Stimulated activated CD4-positive, alpha-beta T cell treated with anti-CD3 and anti-CD28 coated beads, Interleukin-4, amount 100 ng/mL, for 4 hours (primary cell): ENCODE measurements at regions not wholly inside any gene's neighbourhood (a gene's known extent, or its start where the extent isn't known, plus 50 kb on each side); places are given as distances from the start of the nearest gene placed in this dataset.

Experiments used
- DNase-seq, 2 experiments: peaks; one replicate each; pipeline ENCODE4 v3.0.0-alpha.2; 2020

DNA sequence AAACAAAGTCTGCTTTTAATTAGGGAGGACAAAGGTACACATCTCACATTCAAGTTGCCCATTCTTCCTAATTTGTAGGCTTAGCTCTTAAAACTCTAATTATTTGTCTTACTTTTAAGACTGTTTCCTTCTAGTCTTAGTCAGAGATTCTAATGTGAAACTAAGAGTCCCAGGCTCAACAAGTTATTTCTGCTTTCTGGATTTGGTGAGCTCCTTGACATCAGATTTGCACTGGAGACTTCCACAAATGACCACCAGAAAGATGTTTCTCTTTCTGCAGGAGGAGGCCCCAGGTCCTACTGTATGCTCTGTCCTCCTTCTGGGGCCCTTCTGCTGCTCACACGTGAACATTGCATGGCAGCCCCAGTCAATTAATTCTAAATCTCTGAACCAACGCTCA is 194.2 kb upstream of the JUN start:
- no peak for DNase-seq

GRCh38 chr1:58979086-58979485 is 195.2 kb upstream of the JUN start:
- DNase-seq, result no peak

- no peak for DNase-seq
These were observed 195.8 kb upstream of the JUN start for GRCh38 chr1:58979677-58980076.

GRCh38 chr1:58981392-58981791 is 197.5 kb upstream of the JUN start:
- DNase-seq, result no peak

GRCh38 chr1:58982259-58982998 is 198.6 kb upstream of the JUN start:
- DNase-seq, result no peak

GRCh38 chr1:58983162-58983561 is 199.3 kb upstream of the JUN start:
- DNase-seq, result no peak

- DNase-seq, result no peak
These were observed 199.9 kb upstream of the JUN start for GRCh38 chr1:58983633-58984245.

DNA sequence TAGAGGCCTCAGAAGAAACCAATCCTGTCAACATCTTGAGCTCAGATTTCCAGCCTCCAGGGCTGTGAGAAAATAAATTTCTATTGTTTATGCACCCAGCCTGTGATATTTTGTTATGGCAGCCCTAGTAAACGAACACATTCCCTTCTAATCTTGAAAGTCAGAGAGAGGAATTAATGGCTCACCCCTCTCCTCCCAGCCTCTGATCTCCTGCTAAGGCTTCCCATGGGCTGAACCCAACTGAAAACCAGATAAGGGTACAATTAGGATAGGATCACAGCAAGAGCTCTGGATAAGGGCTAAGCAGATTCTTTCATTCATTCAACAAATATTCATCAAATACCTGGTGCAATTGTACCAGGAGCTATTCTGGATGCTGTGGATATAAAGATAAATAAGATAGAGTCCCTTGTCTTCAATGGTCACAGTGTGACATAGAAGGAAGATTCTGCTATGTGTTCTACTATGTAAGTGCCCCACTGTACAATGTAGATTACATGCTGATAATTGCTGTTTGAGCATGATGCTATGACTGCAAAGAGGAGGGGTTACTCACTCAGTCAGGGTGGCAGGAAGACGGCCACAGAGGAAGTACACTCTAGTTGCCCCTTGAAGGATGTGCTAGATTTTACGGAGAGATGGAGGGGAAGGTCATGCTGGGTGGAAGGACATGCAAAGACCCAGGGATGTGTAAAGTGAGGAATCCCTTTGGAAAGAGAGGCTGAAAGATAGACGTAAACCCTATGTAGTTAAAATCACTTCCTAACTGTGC is 203.3 kb upstream of the JUN start:
- DNase-seq, result no peak

- no peak for DNase-seq
These were observed 204.9 kb upstream of the JUN start for GRCh38 chr1:58988752-58989151.

- DNase-seq, result no peak
These were observed 206.0 kb upstream of the JUN start for GRCh38 chr1:58989845-58990244.

DNA sequence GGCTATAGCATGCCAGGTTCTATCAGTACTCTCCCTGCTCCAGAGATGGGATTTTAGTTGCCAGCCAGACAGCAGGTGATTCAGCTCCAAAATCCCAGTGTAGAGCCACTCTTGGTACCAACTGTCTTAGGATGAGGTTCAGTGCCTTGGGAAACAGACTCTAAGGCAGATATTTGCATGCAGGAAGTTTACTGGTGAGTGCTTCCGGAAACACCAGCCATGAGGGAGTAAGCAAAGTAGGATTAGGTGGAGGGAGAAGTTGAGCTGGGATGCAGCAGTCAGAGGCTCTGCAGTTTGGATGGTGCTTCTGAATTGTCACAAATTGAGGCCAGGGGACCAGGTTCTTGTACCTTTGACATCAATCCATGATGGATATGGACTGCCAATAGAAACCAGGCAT is 207.5 kb upstream of the JUN start:
- DNase-seq, result no peak

DNA sequence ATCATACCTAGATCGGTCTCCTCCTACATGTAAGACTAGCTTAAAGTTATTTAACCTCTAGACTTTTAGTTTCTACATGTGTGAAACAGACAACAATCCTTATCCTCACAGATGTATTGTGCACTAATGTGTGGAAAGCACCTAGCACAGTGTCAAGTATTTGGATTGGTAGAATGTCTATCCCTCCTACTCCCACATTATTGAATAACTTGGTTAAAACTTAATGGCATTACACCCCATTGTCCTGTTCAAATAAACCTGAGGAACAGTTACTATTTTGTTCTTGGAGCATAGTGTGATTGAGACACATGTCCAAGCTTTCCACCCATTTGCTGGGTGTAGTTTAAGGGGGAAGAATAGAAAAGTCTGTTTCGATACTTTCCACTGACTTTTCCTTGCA is 208.8 kb upstream of the JUN start:
- no peak for DNase-seq

- no peak for DNase-seq
These were observed 209.6 kb upstream of the JUN start for GRCh38 chr1:58993403-58993802.

DNA sequence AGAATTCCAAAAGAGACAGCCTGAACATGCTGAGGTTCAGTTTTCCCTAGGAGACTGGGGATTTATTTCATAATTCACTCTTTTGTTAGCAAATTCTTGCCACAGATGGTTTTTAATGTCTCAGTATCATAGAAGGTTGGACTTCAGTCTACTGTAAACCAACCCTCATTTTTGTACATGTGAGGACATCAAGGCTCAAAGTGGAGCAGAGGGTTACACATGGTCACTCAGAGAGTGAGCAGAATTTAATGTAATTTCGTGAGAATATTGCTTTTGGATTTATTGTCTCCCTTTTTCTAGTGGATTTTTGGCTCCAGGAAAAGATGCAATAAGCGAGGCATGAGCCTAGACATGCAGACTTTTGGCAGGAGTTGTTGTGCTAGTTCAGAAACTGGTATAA is 210.8 kb upstream of the JUN start:
- no peak for DNase-seq

- no peak for DNase-seq
These were observed 212.7 kb upstream of the JUN start for GRCh38 chr1:58996341-58997059.

DNA sequence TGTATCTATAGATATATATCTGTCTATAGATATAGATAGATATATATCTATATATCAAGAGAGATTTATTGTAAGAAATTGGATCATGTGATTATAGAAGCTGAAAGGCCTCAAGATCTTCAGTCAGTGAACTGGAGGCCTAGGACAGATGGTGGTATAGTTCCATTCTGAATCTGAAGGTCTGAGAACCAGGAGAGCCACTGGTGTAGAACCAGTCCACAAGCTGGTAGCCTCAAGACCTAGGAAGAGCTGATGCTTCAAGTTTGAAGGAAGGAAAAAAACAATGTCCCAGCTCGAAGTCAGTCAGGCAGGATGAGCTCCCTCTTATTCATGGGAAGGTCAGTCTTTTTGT is 213.2 kb upstream of the JUN start:
- DNase-seq, result no peak

DNA sequence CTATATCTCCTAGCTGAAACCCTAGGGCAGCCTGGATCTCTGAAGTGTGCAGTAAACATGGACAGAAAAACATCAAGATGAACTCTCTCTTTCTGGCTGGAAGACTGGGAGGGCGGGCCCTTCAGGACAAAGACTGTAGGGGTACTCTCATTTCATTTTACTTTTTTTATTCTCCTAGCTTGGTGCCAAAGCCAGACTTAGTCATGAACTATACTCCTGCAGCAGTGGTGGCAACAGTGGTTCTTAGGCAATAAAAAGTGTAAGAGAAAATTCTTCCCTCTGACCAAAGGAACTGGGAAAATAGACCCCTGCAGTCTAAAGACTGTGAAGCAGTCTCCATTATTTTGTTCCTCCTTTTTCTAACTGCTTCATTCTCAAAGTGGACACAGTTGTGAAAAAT is 213.8 kb upstream of the JUN start:
- DNase-seq, result no peak

DNA sequence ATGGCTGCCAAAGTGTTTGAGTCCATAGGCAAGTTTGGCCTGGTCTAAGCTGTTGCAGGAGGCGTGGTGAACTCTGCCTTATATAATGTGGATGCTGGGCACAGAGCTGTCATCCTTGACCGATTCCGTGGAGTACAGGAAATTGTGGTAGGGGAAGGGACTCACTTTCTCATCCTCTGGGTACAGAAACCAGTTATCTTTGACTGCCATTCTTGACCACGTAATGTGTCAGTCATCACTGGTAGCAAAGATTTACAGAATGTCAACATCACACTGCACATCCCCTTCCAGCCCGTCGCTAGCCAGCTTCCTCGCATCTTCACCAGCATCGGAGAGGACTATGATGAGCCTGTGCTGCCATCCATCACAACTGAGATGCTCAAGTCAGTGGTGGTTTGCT is 215.8 kb upstream of the JUN start:
- no peak for DNase-seq

DNA sequence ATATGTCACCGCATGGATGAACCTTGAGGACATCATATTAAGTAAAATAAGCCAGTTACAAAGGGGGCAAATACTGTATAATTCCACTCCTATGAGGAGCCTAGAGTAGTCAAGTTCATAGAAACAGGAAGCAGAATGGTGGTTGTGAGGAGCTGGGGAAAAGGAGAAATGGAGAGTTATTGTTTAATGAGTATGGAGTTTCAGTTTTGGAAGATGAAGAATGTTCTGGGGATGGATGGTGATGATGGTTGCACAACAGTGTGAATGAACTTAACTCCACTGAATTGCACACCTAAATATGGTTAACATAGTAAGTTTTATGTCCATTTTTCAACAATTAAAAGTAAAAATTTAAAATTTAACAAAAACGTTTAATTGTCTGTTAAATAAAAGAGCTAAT is 220.9 kb upstream of the JUN start:
- no peak for DNase-seq

GRCh38 chr1:59005491-59006288 is 221.8 kb upstream of the JUN start:
- no peak for DNase-seq

DNA sequence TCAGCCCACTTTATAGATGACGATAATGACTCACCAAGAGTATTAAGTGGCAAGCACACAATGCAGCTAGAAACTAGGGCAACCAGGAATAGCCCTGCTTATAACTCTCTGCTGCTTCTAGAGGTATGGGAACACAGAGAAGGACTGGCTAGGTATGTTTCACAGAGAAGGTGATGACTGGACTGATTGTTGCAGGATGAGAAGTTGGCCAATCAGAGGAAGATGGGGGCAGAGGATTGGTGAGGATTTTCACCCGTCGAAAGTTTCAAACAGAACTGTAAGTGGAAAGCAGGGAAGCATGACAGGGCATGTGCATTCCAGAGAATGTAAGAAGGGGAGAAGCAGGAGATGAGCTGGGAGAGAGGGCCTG is 222.4 kb upstream of the JUN start:
- no peak for DNase-seq

- no peak for DNase-seq
These were observed 223.1 kb upstream of the JUN start for GRCh38 chr1:59006932-59007331.

DNA sequence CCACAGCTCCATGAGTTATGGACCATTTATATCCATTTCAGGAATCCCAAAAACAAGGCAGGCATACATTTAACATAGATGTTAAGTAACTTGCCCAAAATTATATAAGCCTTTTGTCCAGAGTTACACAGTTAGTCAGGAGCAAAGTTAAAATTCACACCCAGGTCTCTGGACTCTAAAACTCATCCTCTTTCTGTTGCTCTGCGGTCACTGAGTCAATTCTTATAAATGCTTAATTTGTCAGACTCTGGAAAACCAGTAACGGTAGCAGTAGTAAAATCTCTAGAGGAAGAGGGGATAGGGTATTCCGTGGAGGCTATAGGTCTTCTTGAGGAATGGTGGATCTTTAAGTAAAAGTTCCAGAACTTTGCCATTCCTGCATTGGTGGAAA is 223.6 kb upstream of the JUN start:
- DNase-seq, result no peak
